Esophagus muscularis mucosa (tissue), 4 donors: ENCODE measurements at regions not wholly inside any gene's neighbourhood (a gene's known extent, or its start where the extent isn't known, plus 50 kb on each side); places are given as distances from the start of the nearest gene placed in this dataset.

ENCODE experiments used
- EP300 ChIP-seq: sonication (generic); formaldehyde crosslinking; IDR thresholded peaks from one replicate; pipeline ENCODE4 v1.6.1; 2017; ENCODE audit warnings: antibody characterized with exemption
- POLR2A ChIP-seq: fragments of 450-650 bp; IDR thresholded peaks from one replicate; pipeline ENCODE4 v1.6.1; 2017; ENCODE audit warnings: antibody characterized with exemption, moderate library complexity, mild to moderate bottlenecking, low read depth
- POLR2AphosphoS5 ChIP-seq, 2 donors: sonication (generic); formaldehyde crosslinking; IDR thresholded peaks; one replicate each; pipeline ENCODE4 v1.6.1; 2017; ENCODE audit warnings: antibody characterized with exemption in 2 of 2
- TF ChIP-seq, protein P1 (sequence below), 3 experiments: fragments of 200-600 bp in 2 of 3; fragments of 450-650 bp in 1 of 3; sonication (generic) in 2 of 3; IDR thresholded peaks; one replicate each; pipeline ENCODE4 v1.5.1; 2017 to 2019; ENCODE audit warnings: antibody characterized with exemption in 3 of 3, mild to moderate bottlenecking in 2 of 3, moderate library complexity in 1 of 3

GRCh38 chr3:181333394-181333793, 343.9 kb upstream of the DNAJC19 start:
- TF ChIP-seq POLR2AphosphoS5 (IDR thresholded peaks at IDR 0.05) (no peak), POLR2A (no peak), EP300 (no peak)
- TF ChIP-seq, protein P1, sequence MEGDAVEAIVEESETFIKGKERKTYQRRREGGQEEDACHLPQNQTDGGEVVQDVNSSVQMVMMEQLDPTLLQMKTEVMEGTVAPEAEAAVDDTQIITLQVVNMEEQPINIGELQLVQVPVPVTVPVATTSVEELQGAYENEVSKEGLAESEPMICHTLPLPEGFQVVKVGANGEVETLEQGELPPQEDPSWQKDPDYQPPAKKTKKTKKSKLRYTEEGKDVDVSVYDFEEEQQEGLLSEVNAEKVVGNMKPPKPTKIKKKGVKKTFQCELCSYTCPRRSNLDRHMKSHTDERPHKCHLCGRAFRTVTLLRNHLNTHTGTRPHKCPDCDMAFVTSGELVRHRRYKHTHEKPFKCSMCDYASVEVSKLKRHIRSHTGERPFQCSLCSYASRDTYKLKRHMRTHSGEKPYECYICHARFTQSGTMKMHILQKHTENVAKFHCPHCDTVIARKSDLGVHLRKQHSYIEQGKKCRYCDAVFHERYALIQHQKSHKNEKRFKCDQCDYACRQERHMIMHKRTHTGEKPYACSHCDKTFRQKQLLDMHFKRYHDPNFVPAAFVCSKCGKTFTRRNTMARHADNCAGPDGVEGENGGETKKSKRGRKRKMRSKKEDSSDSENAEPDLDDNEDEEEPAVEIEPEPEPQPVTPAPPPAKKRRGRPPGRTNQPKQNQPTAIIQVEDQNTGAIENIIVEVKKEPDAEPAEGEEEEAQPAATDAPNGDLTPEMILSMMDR (IDR thresholded peaks at IDR 0.05), result no peak
